ENCODE measurements at regions not wholly inside any gene's neighbourhood (a gene's known extent, or its start where the extent isn't known, plus 50 kb on each side); places are given as distances from the start of the nearest gene placed in this dataset.
A peak's percentile ranks its signal among the peaks of the same experiment; 100 is the strongest.

DNA sequence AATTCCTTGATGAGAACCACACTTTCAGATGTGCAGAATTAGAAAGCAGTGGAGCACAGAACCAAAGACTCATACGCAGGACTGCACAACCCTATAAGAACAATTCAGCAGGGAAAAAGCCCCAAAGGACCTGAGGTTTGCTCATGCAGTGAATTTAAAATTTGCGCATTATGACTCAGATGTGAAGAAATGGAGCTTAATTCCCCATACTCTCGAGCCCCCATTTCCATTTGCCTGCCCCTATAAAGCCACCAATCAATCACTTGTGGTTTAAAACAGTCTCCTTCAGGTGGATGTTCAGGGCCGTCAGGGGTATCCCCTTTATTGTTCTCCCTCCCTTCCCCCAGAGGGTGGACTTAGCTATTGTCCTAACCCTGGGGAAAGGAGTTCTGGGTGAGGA is 221.2 kb downstream of the IGSF11 start:
- no peak for DNase-seq (ENCODE audit: low spot score)

GRCh38 chr3:118817748-118818165 is 216.9 kb downstream of the IGSF11 start:
- DNase-seq (ENCODE audit: low spot score), result peak; percentile 44

DNA sequence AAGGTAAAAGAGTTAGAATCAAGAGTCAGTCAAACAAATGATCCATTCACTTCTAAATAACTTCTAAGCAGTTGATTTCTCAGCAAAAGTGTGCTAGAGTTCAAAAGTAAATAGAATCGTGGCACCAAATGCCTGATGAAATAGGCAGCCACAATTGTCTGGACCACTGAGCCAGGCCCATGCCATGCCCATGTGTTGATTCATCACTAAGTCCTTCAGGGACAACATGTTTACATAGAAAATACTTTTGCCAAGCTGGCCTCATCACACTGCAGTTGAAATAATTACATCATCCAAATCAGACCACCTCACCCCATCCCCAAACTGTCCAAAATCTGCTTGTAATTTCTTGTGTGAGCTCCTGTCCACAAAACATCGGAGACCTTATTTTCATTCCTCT is 216.3 kb downstream of the IGSF11 start:
- peak; percentile 31 for DNase-seq (ENCODE audit: low spot score)

DNA sequence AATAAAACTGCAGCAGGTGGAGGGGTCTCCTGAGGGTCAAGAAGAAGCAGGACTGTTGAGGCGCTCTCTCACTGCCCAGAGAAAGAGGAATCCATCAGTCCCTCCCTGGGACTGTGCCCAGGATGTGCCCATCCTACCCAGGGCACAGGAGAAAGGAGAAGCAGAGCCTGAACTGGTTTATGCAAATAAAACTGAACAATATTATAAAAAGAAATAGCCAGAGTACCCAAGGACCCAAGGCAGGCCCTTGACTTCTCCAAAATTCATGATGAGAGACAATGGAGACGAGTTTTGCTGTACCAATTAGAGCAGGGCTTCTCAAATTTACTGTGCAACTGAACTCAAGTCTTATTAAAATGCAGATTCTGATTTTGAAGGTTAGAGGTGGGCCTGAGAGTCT is 211.0 kb downstream of the IGSF11 start:
- DNase-seq (ENCODE audit: low spot score), result no peak

- DNase-seq (ENCODE audit: low spot score), result no peak
These were observed 207.2 kb downstream of the IGSF11 start for GRCh38 chr3:118827446-118827845.

DNA sequence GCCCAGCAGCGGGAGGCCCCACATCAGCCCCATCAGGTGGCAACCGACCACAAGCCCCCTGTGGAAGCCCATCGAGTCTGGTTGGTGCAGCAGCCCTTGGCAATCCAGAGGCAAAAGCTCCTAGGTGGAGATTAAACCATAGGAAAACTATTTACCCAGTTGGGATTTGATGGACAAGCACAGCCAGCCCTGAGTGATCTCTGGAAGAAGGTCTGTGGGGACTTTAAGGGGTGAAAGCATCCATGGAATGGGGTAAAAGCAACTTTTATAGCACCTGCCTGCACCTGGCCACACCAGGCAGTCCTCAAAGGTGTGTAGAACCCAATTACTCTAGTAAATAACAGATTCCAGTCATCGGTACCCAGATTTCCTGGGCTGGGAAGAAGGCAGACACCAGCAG is 206.3 kb downstream of the IGSF11 start:
- no peak for DNase-seq (ENCODE audit: low spot score)

DNA sequence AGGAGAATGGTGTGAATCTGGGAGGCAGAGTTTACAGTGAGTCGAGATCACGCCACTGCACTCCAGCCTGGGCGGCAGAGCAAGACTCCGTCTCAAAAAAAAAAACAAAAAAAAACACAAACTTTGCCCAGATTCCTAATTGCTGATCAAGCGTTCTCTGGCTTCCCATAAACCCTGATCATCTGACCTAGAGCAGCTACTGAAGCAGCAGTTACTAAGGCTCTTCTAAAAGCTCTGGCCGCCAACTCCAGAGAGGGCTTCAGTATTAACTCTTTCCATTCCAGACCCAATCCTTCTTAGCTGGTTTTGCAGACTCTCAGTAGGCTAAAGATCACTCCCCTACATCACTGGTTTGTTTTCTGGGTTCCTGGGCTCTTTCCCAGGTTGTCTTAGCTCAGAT is 201.6 kb downstream of the IGSF11 start:
- DNase-seq (ENCODE audit: low spot score), result no peak

DNA sequence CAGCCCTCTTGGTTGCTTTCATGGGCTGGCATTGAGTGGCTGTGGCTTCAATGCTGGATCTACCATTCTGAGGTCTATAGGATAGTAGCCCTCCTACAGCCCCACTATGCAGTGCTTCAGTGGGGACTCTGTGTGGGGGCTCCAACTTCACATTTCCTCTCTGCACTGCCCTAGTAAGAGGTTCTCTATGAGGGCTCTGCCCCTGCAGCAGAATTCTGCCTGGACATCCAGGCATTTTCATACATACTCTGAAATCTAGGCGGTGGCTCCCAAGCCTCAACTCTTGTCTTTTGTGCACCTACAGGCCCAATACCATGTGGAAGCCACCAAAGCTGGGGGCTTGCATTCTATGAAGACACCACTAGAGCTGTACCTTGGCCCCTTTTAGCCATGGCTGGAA is 195.8 kb downstream of the IGSF11 start:
- DNase-seq (ENCODE audit: low spot score), result no peak

GRCh38 chr3:118842147-118842863 is 192.3 kb downstream of the IGSF11 start:
- DNase-seq (ENCODE audit: low spot score), result no peak

GRCh38 chr3:118846176-118846575 is 188.5 kb downstream of the IGSF11 start:
- no peak for DNase-seq (ENCODE audit: low spot score)
